OCI-LY3 (cell line): ENCODE measurements at regions not wholly inside any gene's neighbourhood (a gene's known extent, or its start where the extent isn't known, plus 50 kb on each side); places are given as distances from the start of the nearest gene placed in this dataset.

ENCODE experiments used
- H2AFZ ChIP-seq: fragments of 200-600, 300-600 bp; shearing (Covaris generic); 2 replicates; pipeline ENCODE4 v1.6.0; 2014; ENCODE audit warnings: antibody characterized with exemption, low read depth, low read length
- H3K27ac ChIP-seq: fragments of 200-600, 300-600 bp; sonication (generic); 2 replicates; pipeline ENCODE4 v1.5.1; 2014; ENCODE audit warnings: mild to moderate bottlenecking, low read length, moderate library complexity, mixed read lengths
- H3K27me3 ChIP-seq: fragments of 200-600, 300-600 bp; sonication (generic); 2 replicates; pipeline ENCODE4 v1.6.1; 2014; ENCODE audit warnings: low read depth, low read length, mixed read lengths
- H3K36me3 ChIP-seq: fragments of 200-600, 300-600 bp; sonication (generic); replicated peaks from 2 replicates; pipeline ENCODE3; 2014; ENCODE audit warnings: low read depth, low read length, mixed read lengths
- H3K4me1 ChIP-seq: fragments of 300-600, 200-600 bp; sonication (generic); 2 replicates; pipeline ENCODE4 v1.6.1; 2014; ENCODE audit warnings: low read length, mixed read lengths
- H3K4me2 ChIP-seq: fragments of 200-600, 300-600 bp; sonication (generic); 2 replicates; pipeline ENCODE4 v1.6.1; 2014; ENCODE audit warnings: low read length, mixed read lengths
- H3K4me3 ChIP-seq: fragments of 300-600, 200-600 bp; sonication (generic); 2 replicates; pipeline ENCODE4 v1.5.1; 2014; ENCODE audit warnings: antibody characterized with exemption, mild to moderate bottlenecking, low read length, moderate library complexity
- H3K79me2 ChIP-seq: fragments of 300-600, 200-600 bp; shearing (Covaris generic); 2 replicates; pipeline ENCODE4 v1.6.1; 2014; ENCODE audit warnings: mild to moderate bottlenecking, low read length, mixed read lengths
- H3K9ac ChIP-seq: fragments of 300-600, 200-600 bp; shearing (Covaris generic); 2 replicates; pipeline ENCODE4 v1.6.0; 2014; ENCODE audit warnings: mild to moderate bottlenecking, low read length, moderate library complexity
- H3K9me3 ChIP-seq: fragments of 200-600, 300-600 bp; shearing (Covaris generic); 2 replicates; pipeline ENCODE4 v1.6.1; 2014; ENCODE audit warnings: low read length, mixed read lengths; ENCODE audit not compliant: insufficient read depth
- H4K20me1 ChIP-seq: fragments of 200-600, 300-600 bp; sonication (generic); 2 replicates; pipeline ENCODE4 v1.6.1; 2016; ENCODE audit warnings: low read length, mixed read lengths; ENCODE audit not compliant: insufficient read depth
- EZH2phosphoT487 ChIP-seq: fragments of 200-600 bp; shearing (Covaris generic); IDR thresholded peaks from 2 replicates; pipeline ENCODE4 v1.6.1; 2018; ENCODE audit warnings: antibody characterized with exemption, mixed run types, low read depth
- TF ChIP-seq, protein P1 (sequence below): fragments of 200-600, 300-600 bp; sonication (generic); IDR thresholded peaks from 2 replicates; pipeline ENCODE4 v1.5.1; 2014; ENCODE audit warnings: antibody characterized with exemption, low read length, low read depth

DNA sequence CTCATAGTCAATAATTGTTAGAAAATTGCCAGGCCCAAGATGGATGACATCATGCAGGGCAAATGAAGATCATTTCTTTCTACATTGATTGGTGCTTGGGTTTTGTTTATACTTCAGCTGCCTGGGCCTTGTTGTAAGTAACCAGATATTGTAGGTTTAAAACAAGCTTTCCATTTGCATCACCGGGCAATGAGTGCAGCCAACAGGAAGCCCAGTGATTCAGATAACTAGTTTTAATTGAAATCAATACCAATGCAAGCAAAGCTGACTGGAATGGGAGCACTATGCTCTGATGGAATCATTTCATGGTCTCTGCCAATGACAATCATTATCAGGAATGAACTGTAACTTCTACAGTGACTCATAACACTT, 279.3 kb downstream of the DUSP6 start:
- Histone ChIP-seq H3K27ac (no peak overlapping the region), H3K4me1 (no peaks in the 10 kb centered on the region), H4K20me1 (no peaks in the 10 kb centered on the region), H3K9ac (no peak overlapping the region), H3K4me3 (no peak overlapping the region), H2AFZ (no peak overlapping the region), H3K9me3 (no peaks in the 10 kb centered on the region), H3K36me3 (no peaks in the 10 kb centered on the region), H3K79me2 (no peaks in the 10 kb centered on the region), H3K27me3 (no peaks in the 10 kb centered on the region), H3K4me2 (no peak overlapping the region)
- TF ChIP-seq, protein P1, sequence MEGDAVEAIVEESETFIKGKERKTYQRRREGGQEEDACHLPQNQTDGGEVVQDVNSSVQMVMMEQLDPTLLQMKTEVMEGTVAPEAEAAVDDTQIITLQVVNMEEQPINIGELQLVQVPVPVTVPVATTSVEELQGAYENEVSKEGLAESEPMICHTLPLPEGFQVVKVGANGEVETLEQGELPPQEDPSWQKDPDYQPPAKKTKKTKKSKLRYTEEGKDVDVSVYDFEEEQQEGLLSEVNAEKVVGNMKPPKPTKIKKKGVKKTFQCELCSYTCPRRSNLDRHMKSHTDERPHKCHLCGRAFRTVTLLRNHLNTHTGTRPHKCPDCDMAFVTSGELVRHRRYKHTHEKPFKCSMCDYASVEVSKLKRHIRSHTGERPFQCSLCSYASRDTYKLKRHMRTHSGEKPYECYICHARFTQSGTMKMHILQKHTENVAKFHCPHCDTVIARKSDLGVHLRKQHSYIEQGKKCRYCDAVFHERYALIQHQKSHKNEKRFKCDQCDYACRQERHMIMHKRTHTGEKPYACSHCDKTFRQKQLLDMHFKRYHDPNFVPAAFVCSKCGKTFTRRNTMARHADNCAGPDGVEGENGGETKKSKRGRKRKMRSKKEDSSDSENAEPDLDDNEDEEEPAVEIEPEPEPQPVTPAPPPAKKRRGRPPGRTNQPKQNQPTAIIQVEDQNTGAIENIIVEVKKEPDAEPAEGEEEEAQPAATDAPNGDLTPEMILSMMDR, result no peak
- no peak for TF ChIP-seq EZH2phosphoT487

DNA sequence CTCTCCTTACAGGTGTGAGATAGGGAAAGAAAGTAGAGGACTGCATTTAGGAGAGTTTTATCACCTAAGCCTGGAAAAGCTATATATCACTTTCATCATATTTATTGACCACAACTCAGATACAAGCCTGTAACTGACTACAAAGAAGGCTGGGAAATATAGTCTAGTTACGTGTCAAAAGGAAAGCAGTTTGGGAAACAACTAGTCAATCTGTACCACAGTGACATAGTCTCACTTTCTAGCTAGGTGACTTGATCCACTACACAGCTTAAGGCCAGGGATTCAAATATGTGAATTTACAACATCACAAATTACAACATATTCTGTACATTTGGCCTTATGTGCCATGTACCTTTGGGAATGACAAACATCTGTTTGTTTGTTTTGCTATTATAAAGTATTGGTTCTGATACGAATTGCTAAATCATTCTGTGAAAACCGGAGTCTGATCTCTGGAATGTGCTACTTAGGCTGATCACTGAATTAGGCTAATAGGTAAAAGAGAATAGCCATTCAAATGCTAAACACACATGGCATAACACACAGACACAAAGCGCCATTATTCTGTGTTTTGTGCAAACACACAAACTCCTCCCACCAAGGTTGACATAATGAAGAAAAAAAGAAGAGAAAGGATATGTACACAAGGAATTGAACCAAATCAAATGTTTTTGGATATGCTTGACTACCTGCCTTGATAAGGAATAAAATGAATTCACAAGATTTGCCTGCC, 279.8 kb downstream of the DUSP6 start:
- Histone ChIP-seq H4K20me1 (no peaks in the 10 kb centered on the region), H3K4me2 (no peak overlapping the region), H3K36me3 (no peaks in the 10 kb centered on the region), H3K79me2 (no peaks in the 10 kb centered on the region), H3K4me3 (no peak overlapping the region), H2AFZ (no peak overlapping the region), H3K9me3 (no peaks in the 10 kb centered on the region), H3K4me1 (no peaks in the 10 kb centered on the region), H3K9ac (no peak overlapping the region), H3K27ac (no peak overlapping the region), H3K27me3 (no peaks in the 10 kb centered on the region)
- TF ChIP-seq, protein P1, result no peak
- TF ChIP-seq EZH2phosphoT487, result no peak

DNA sequence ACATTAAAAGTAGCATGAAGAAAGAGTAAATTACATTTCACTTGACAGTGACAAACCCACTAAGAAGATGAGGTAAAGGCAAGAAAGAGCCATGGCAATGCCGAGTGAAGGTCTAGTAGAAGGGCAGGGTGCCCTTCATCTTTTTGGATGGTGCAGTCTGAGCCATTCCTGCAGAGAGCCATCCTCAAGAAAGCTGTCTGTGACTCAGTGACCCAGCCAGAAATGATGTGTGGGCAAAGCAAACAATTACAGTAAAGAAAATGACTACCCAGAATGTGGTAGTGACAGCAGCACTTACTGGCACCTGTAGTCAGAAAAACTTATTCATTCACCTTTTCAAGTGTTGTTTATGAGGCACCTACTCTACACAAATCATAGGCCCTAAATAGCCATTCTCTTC, 281.7 kb downstream of the DUSP6 start:
- TF ChIP-seq, protein P1, result no peak
- TF ChIP-seq EZH2phosphoT487, result no peak
- Histone ChIP-seq H3K9ac (no peak overlapping the region), H3K4me1 (no peaks in the 10 kb centered on the region), H3K9me3 (no peaks in the 10 kb centered on the region), H3K4me3 (no peak overlapping the region), H4K20me1 (no peaks in the 10 kb centered on the region), H3K4me2 (no peak overlapping the region), H3K27me3 (no peaks in the 10 kb centered on the region), H3K36me3 (no peaks in the 10 kb centered on the region), H3K27ac (no peak overlapping the region), H3K79me2 (no peaks in the 10 kb centered on the region), H2AFZ (no peak overlapping the region)

DNA sequence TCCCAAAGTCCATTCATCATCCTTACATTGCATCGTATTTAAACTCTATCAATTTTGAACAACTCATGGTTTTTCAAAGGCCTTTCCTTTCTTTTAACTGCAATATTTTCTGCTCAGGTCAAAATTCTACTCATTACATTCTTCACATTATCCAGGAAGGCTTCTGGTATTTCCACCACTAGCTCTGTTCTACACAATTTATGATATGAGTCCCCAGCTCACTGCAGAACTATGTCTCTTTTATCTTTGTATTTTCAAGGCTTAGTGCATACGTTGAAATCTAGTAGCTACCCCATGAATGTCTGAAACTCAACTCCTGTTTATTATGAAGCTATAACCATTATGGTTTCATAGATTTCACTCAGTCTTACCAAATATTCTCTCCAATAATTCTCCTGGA, 282.9 kb downstream of the DUSP6 start:
- Histone ChIP-seq H3K4me1 (no peaks in the 10 kb centered on the region), H3K4me2 (no peak overlapping the region), H3K27ac (no peak overlapping the region), H3K9ac (no peak overlapping the region), H3K4me3 (no peak overlapping the region), H3K79me2 (no peaks in the 10 kb centered on the region), H3K36me3 (no peaks in the 10 kb centered on the region), H4K20me1 (no peaks in the 10 kb centered on the region), H3K27me3 (no peaks in the 10 kb centered on the region), H3K9me3 (no peaks in the 10 kb centered on the region), H2AFZ (no peak overlapping the region)
- TF ChIP-seq, protein P1, result no peak
- no peak for TF ChIP-seq EZH2phosphoT487
